Nephron (organoid): ENCODE measurements at regions not wholly inside any gene's neighbourhood (a gene's known extent, or its start where the extent isn't known, plus 50 kb on each side); places are given as distances from the start of the nearest gene placed in this dataset.

ENCODE experiments used
- H3K27ac Mint-ChIP-seq, 3 experiments: 2 replicates each; pipeline ENCODE4 v1.8.0; 2020; ENCODE audit warnings: mixed read lengths in 3 of 3, mild to moderate bottlenecking in 2 of 3, moderate library complexity in 1 of 3
- H3K27me3 Mint-ChIP-seq: 2 replicates; pipeline ENCODE4 v1.8.0; 2021; ENCODE audit warnings: low read depth, mild to moderate bottlenecking, moderate library complexity, mixed read lengths
- H3K36me3 Mint-ChIP-seq: 2 replicates; pipeline ENCODE4 v1.8.0; 2020; ENCODE audit warnings: low read depth, mixed read lengths
- H3K4me1 Mint-ChIP-seq: 2 replicates; pipeline ENCODE4 v1.8.0; 2020; ENCODE audit warnings: mixed read lengths
- H3K4me3 Mint-ChIP-seq, 3 experiments: 2 replicates each; pipeline ENCODE4 v1.8.0; 2020; ENCODE audit warnings: mild to moderate bottlenecking in 3 of 3, mixed read lengths in 3 of 3, moderate library complexity in 2 of 3
- H3K9me3 Mint-ChIP-seq: 2 replicates; pipeline ENCODE4 v1.8.0; 2020; ENCODE audit warnings: mixed read lengths
- TF ChIP-seq, protein P1 (sequence below), 3 experiments: fragments of 200-600 bp; sonication (generic); IDR thresholded peaks; one replicate each; pipeline ENCODE4 v1.5.0; 2021; ENCODE audit warnings: antibody characterized with exemption in 3 of 3; ENCODE audit not compliant: unreplicated experiment in 3 of 3

DNA sequence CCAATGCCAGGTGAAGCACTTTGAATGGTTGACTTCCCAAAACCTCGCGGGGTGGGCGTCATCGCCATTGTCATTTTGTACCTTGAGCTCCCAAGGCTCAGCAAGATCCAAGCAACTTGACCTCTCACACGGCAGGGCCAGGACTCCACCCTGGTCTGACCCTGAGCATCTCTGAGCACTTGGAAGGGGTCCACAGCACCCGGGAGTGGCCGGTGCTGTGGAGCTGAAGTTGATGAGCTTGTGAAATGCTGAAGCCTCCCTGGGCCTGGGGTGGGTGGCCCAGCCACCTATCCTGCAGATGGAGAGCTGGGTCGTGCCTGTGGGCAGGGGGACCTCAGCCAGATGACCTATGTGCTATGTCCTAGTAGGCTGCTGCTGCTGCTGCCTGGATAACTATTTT, 283.3 kb upstream of the FOXF1 start:
- Mint-ChIP-seq H3K4me1 (peaks cover 14% of the 10 kb centered on the region), H3K36me3 (no peaks in the 10 kb centered on the region), H3K9me3 (peaks cover 3% of the 10 kb centered on the region), H3K27me3 (no peaks in the 10 kb centered on the region), H3K4me3 (no peak overlapping the region), H3K27ac (no peak overlapping the region)
- TF ChIP-seq, protein P1, sequence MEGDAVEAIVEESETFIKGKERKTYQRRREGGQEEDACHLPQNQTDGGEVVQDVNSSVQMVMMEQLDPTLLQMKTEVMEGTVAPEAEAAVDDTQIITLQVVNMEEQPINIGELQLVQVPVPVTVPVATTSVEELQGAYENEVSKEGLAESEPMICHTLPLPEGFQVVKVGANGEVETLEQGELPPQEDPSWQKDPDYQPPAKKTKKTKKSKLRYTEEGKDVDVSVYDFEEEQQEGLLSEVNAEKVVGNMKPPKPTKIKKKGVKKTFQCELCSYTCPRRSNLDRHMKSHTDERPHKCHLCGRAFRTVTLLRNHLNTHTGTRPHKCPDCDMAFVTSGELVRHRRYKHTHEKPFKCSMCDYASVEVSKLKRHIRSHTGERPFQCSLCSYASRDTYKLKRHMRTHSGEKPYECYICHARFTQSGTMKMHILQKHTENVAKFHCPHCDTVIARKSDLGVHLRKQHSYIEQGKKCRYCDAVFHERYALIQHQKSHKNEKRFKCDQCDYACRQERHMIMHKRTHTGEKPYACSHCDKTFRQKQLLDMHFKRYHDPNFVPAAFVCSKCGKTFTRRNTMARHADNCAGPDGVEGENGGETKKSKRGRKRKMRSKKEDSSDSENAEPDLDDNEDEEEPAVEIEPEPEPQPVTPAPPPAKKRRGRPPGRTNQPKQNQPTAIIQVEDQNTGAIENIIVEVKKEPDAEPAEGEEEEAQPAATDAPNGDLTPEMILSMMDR (IDR thresholded peaks at IDR 0.05; ENCODE audit: unreplicated experiment in 3 of 3), result no peak

DNA sequence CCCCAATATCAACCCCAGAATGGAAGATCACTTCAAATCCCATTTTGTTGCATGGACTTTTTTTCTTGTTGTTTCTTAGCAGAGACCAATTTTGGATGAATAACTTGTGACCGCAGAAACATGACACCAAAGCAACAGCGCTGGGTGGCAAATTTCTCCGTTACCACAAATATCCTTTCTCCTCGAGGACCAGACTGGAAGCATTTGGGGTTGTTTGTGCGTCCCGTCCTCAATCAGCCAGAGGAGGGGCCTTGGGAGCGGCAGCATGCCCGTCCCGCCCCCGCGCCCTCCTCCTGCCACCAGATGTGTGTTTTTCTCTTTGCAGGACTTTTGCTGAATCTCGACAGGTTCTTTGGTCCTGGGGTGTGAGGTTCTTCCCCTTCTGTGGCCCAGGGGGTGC, 282.5 kb upstream of the FOXF1 start:
- H3K9me3 Mint-ChIP-seq, result peaks cover 4% of the 10 kb centered on the region
- no peak overlapping the region for H3K4me3 Mint-ChIP-seq
- H3K4me1 Mint-ChIP-seq, result peaks cover 13% of the 10 kb centered on the region
- peaks cover 1% of the 10 kb centered on the region for H3K27me3 Mint-ChIP-seq
- TF ChIP-seq, protein P1 (IDR thresholded peaks at IDR 0.05; ENCODE audit: unreplicated experiment in 3 of 3), result no peak
- no peaks in the 10 kb centered on the region for H3K36me3 Mint-ChIP-seq
- H3K27ac Mint-ChIP-seq, result no peak overlapping the region

DNA sequence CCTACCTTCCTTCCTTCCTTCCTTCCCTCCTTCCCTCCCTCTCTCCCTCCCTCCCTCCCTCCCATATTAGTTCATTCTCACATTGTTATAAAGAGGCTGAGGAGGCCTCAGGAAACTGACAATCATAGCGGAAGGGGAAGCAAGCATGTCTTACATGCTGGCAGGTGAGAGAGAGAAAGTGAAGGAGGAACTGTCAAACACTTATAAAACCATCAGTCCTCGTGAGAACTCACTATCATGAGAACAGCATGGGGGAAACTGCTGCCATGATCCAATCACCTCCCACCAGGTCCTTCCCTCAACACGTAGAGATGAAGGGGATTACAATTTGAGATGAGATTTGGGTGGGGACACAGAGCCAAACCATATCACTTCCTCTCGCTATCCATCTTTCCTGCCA, 281.6 kb upstream of the FOXF1 start:
- Mint-ChIP-seq H3K27me3 (peaks cover 6% of the 10 kb centered on the region), H3K4me1 (peaks cover 5% of the 10 kb centered on the region), H3K36me3 (no peaks in the 10 kb centered on the region), H3K9me3 (peaks cover 8% of the 10 kb centered on the region), H3K27ac (no peak overlapping the region), H3K4me3 (no peak overlapping the region)
- TF ChIP-seq, protein P1 (IDR thresholded peaks at IDR 0.05; ENCODE audit: unreplicated experiment in 3 of 3), result no peak

DNA sequence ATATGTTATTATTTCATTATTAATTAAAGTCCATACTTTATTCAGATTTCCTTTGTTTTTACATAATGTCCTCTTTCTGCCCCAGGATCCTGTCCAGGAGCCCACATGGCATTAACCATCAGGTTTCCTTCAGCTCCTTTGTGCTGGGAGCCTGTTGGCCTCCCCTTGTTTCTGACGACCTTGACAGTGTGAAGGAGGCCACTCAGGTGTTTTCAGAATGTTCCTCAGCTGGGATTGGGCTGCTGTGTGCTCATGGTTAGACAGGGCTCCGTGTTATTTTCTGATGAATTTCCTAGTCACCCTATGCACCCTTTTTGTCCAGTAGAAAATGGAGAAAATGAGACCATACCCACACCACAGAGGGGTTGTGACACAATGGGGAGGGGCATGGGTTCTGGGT, 281.0 kb upstream of the FOXF1 start:
- no peaks in the 10 kb centered on the region for H3K36me3 Mint-ChIP-seq
- TF ChIP-seq, protein P1 (IDR thresholded peaks at IDR 0.05; ENCODE audit: unreplicated experiment in 3 of 3), result no peak
- peaks cover 5% of the 10 kb centered on the region for H3K4me1 Mint-ChIP-seq
- peaks cover 8% of the 10 kb centered on the region for H3K9me3 Mint-ChIP-seq
- no peak overlapping the region for H3K4me3 Mint-ChIP-seq
- H3K27me3 Mint-ChIP-seq, result peaks cover 6% of the 10 kb centered on the region
- no peak overlapping the region for H3K27ac Mint-ChIP-seq

DNA sequence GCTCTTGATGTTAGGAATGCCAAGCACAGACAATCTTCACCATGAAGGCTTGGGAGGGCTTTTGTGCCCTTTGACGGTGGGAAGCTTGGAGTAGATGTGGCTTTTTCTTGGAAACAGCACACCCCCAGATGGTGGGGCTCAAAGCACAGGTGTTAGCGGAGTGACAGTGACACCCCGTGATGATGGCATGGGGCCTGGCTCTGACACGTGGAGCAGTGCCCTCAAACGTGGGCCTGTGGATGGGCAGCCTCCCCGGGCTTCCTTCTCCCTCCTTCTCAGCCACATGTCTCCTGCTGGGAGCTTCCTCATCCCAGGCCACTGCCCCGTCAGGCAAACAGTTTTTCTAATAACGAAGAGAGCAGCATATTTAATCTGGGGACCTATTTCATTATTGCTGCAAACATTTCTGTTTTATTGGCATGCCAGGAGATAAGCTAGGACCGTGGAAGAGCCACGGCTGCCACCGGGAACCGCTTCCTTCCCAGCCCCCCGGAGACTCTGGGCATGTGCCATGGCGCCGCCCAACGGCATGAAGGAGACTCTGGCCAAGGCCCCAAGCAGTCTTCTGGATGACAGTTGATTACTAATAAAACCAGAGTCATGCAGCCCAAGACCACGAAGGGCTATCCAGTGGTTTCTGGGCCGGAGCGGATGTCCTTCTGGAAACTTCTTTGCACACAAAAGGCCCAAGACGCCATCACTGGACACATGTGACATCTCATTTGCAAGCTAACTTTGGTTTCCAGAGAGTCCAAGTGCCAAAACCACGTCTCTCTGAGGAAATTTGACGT, 280.3 kb upstream of the FOXF1 start:
- no peak overlapping the region for H3K27ac Mint-ChIP-seq
- peaks cover 5% of the 10 kb centered on the region for H3K4me1 Mint-ChIP-seq
- peaks cover 6% of the 10 kb centered on the region for H3K27me3 Mint-ChIP-seq
- H3K9me3 Mint-ChIP-seq, result peaks cover 8% of the 10 kb centered on the region
- TF ChIP-seq, protein P1 (IDR thresholded peaks at IDR 0.05; ENCODE audit: unreplicated experiment in 3 of 3), result no peak
- H3K36me3 Mint-ChIP-seq, result no peaks in the 10 kb centered on the region
- no peak overlapping the region for H3K4me3 Mint-ChIP-seq
